GM19468 (cell line): ENCODE measurements at regions not wholly inside any gene's neighbourhood (a gene's known extent, or its start where the extent isn't known, plus 50 kb on each side); places are given as distances from the start of the nearest gene placed in this dataset.

Experiments
- ATAC-seq: cut with Tn5 transposase; IDR thresholded peaks from one replicate; pipeline ENCODE4 v1.9.1; 2021; ENCODE audit warnings: mild to moderate bottlenecking, moderate library complexity, moderate number of reproducible peaks; ENCODE audit not compliant: unreplicated experiment; ENCODE audit errors: extremely low read depth

DNA sequence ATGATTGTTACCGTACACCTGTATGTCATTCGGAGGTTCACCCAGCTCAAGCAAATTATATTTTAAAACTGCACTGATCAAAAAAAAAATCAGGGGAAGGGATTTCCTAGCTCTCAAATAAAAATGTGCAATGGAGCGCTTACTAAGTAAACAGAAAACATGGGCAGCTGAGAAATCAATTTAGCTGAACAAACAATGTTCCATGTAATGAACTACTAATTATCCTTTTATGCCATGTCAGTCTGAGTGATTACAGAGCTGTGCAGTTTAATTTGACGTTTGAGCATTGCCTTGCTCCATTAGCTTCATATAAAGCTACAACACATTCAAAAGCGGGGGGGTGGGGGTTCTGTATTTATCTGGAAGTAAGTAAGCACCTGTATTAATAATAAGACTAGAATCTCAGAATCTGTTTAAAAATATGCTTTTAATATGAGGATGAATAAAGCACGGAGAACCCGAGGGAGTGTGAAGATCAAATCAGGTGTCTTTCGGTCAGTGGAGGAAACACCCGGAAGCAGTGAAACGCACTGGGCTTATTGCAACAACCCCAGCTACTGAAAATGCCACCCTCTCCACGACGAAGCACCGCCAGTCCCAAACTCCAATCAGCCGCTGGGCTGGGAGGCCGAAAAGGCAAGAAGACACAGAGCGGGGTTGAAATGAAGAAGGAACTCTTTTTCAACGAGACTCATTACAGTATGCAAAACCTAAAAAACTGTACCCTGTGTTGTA lies 196.5 kb upstream of the ATP11B start:
- no peak for ATAC-seq

DNA sequence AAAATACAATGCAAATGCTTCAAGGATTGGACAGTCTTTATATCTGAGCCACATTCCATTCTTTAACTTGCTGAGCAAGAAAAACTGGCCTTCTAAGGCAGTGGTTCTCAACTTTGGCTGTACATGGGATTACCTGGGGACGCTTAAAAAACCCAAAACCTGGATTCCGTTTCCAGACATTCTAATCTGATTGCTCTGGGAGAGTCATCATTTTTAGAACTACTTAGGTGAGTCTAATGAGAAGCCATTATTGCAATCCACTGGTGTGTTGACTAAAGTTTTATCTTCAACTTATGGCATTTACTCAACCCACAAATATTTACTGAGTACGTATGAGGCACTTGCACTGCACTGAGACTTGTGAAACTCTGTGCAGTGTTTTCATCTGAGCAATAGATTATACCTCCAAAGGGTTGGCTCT lies 195.7 kb upstream of the ATP11B start:
- no peak for ATAC-seq

DNA sequence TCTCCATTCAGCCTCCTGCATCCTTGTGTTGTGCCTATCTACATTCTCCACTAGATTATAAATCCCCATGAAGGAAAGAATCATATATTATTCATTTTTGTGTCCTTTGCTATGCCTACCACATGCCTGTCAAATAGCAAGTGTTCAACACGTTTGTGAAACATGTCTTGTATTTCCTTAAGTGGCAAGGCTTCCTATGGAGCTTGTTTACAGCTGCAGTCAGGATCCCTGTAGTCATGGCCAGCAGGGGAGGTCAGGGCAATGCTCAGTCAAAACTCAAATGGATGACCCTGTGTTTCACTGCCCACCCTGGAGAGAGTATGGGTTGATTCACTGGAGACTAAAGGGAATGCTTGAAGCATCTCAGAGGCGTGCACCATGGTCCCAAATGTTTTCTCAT lies 191.7 kb upstream of the ATP11B start:
- ATAC-seq, result no peak

DNA sequence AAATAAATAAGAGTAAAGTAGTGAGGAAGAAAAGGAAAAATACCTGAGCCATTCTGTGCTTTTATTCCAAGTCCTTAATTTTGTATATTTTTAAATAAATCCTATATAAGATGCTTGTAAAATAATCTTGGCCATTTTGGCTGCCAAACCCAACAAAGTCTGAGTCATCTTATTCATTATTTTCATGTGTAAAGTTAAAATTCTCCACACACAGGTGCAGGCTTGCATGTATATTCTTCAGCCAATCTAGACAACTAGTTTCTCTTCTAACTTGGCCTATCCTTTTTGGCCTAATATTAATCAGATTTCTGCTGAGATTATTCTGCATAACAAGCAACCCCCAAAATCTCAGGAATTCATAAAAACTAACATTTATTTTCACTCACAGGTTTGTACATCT lies 189.8 kb upstream of the ATP11B start:
- ATAC-seq, result no peak

DNA sequence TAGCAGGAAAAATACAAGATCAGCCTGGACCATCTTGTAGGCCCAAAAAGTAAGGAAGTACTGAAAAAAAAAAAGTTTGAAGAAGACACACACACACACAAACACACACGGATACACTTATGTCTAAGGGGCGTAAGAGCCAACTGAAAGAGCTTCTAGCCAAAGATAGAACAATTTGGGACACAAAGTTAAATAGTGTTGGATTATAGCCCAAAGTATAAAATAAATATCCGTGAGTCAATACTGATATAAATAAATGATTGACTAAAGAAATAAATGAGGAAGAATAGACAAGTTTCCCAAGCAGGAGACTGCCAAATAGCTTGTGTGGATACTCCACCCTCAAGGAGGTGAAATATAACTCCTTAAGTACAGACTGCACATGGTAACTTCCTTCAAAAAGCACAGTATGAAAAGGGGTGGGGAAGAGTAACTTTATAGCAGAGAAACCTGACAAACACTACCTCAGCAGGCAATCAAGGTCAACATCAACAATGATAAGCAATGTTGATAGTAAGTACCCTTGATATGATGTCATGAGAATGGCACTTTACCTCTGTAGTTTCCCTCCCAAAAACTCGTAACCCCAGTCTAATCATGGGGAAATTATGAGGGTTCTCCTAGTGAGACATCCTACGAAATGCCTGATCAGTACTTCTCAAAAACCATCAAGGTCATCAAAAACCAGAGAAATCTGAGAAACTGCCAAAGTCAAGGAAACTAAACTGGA lies 187.3 kb upstream of the ATP11B start:
- no peak for ATAC-seq

DNA sequence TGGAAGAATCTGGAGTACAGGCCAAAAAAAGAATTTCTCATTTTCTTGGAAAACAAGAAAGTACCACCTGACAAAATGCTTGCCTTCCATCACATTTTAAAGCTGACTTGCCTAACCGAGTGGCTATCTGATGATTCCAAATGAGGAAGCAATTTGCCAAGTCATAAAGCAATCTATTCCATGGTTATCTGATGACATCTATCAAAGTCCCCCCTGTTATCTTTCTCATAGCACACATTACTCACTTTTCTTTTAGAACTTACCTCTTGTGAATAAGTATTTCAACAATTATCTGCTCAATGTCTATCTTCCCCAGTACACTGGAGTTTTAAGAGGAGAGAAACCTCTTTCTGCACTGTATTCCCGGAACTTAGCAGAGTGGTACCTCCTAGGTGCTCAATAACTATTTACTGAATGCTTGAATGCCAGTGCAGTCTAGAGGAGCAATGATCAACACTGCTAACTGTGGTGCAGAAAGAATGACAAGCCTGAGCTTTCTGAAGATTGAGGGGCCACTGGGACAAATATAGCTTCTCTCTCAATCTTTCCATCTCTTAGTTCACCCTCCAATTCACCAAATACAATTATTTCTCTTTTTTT lies 186.3 kb upstream of the ATP11B start:
- ATAC-seq, result no peak

DNA sequence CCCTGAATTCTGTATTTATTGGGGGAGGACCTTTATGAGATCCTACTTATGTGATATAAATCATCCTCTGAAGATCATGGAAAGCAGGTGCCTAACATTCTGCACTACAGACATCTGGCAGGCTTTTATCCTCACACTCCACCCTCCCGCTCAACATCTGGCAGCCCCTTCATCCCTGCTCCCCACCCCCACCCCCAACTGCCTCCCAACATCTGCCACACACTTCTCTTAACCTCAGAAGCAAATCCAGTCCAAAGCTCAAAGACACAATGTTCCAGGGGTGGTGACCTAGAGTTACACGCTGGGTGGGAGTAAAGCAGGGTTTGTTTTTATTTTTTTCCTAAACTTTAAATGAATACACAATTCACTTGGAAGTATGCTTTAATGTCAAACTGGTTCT lies 184.5 kb upstream of the ATP11B start:
- ATAC-seq, result no peak

DNA sequence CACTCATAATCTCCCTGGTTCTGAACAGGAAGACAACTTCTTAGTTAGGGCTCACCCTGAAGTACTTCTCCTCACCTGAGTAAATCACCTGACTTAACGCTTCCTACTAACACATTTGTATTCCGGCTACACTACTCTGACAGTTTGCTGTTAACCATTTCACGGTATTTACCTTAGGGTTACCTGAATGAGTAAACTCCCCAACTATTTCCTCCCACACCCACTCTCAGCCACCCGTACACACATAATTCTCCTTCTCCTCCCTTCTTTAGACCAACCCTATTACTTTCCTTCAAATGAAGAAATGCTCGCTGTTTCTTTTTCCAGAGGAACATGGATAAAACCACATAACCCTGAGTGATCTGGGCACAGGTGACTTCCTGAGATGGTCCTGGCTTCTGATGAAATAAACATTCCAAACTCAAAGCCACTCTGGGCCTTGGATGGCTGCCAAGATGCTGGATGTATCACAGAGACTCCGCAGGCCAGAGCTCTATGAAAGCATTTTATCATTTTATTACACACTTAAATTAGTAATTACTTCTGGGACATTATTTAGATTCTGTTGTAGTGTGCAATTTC lies 183.6 kb upstream of the ATP11B start:
- no peak for ATAC-seq

DNA sequence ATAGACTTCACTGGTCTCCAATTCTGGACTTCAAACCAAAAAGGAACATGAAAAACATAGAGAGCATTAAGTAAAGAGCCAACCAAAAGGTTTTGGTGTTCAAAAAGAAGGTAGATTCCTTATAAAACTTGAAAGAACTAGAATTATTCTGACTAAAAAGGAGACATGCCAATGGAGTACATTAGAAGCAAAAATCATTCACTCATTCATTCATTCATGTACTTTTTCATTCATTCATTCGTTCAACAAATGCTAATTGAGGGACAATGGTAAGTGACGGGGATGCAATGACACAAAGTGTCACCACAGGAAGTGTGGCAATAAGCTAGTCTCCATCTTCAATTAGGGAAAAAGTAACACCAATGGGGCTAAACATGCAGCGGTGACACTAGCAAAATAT lies 181.0 kb upstream of the ATP11B start:
- ATAC-seq, result no peak

DNA sequence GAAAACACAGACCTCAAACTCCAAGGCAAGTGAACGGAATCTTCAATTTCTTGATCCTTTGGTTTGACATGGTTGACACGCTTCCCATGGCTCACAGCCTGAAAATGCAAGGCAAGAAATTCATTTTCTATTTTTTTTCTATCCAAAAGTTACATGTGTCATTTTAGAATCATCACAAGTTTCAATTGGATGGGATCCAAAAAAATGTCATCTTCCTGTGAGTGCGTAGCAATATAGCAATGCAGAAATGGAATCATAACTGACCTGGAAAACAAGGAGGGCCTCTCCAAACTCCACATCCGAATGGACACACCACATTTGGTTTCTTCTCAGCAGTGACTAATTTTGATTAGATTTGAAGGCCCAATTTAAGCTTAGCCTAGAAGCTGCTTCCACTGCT lies 175.8 kb upstream of the ATP11B start:
- no peak for ATAC-seq

DNA sequence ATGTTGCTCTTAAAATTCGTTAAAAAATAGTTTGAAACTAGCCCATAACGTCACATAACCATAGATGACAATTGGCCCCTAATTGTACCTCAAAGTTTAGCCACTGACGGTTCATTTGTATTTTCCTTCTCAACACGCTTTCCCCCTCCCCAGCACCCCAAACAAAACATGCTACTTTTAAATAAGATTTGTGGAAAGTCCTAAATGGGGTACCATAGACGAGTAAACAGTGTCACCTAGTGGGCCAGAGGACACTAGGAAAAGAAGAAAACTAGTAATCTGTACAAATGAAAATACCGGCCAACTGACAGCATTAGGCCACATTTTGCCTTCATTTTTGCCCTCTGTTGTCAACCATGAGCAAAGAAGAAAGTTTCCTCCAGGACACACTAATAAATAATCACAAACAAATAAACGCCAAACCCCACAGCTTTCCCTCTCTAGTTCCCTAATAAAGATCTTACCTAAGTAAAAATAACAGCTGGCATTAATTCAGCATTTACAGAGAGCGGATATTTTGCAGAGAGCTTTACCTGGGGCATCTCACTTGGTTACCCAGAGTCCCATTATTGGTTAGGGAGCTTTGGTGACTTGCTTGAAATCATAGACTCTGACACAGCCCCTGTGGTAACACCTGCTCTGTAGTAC lies 175.1 kb upstream of the ATP11B start:
- no peak for ATAC-seq

DNA sequence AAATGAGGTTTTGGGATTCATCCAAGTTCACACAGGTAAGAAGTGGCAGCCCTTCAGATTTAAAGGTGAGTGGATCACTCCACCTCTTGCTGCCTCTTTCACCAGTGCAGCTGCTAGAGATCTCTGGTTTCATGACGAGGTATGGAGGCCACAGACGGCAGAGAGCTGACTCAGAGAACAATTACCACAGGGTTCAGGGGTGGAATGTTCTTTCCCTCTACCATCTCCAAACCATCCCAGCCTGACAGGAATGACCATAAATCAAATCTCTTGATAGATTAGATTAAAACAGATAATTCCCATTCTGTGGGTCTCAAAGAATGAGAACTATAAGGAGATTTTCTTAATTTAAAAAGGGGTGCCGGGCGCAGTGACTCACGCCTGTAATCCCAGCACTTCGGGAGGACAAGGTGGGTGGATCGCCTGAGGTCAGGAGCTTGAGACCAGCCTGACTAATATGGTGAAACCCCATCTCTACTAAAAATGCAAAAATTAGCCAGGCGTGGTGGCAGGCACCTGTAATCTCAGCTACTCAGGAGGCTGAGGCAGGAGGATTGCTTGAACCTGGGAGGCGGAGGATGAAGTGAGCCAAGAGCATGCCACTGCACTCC lies 174.2 kb upstream of the ATP11B start:
- ATAC-seq, result no peak

DNA sequence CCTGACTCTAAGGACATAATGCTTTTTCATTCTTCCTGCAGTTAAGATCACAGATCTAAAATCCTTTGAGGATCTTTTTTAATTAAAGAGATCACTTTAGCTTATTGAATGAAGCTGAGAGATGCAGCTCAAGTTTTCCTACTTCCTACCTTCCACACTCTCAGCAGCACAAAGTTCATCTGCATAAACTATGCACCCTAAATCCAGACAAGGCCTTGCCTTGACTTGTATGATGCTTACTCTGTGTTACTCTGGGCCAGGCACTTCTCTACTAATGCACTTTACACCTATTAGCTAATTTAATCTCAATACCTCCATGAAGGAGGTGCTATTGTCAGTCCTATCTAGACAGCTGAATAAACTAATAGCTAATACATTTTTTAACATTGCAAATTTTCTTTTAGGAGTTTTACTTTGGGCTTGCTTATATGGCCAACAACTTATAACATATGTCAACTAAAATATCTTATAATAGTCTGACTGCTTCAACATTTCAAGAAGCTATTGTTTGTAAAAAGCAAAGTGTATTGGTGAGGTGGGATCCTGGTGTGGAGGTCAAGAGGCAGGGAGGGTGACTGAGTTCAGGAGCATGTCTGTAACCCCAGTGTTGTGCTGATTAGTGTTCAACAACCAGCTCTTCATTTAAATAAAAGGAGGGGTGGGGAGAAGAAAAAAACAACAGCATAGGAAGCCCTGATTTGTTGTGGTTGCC lies 172.4 kb upstream of the ATP11B start:
- no peak for ATAC-seq

DNA sequence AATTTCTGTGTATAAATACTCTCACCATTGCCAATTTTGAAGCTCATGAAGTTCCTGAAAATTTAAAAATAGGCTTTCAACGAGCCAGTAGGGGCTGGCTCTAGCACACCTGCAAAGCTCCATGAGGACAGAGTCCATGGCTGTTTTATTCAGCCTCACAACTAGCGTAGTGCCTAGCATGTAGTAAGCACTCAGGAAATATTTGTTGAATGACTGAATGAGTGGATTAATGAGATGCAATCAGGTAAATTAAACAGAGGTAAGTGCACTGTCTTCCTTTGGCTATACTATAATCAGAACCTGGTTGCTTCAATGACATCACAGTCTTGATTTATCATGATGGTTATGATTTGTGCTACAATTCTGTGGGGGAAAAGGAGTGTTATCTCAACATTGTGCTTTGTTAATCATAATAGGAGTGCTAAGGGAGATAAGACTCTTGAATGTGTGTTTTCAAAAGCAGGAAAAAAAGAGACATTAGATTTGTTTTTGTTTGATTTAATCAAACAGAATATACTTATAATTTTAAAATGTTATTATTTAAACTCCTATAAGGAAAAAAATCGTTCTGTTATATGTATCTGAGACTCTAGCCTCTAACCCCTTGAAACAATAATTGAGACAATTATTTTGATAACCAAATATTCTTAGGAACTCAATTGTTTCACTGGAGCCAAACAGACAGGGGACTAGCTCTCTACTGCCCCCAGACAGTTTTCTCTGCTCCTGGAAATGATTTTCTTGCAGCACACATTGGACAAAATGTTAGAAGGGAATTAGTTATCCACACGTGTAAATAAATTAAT lies 171.7 kb upstream of the ATP11B start:
- no peak for ATAC-seq

DNA sequence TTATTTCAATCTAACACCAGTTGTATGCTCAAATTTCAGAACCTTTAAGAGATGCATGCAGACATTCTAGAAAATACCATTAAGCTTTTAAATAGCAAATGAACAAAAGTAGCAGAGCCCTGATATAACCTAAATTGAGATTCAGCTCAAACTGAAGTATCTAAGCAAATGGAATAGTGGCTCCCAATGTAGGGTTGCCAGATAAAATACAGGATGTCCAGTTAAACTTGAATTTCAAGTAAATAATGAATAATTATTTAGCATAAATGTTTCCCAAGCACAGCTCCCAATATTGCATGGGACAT lies 171.1 kb upstream of the ATP11B start:
- ATAC-seq, result no peak

DNA sequence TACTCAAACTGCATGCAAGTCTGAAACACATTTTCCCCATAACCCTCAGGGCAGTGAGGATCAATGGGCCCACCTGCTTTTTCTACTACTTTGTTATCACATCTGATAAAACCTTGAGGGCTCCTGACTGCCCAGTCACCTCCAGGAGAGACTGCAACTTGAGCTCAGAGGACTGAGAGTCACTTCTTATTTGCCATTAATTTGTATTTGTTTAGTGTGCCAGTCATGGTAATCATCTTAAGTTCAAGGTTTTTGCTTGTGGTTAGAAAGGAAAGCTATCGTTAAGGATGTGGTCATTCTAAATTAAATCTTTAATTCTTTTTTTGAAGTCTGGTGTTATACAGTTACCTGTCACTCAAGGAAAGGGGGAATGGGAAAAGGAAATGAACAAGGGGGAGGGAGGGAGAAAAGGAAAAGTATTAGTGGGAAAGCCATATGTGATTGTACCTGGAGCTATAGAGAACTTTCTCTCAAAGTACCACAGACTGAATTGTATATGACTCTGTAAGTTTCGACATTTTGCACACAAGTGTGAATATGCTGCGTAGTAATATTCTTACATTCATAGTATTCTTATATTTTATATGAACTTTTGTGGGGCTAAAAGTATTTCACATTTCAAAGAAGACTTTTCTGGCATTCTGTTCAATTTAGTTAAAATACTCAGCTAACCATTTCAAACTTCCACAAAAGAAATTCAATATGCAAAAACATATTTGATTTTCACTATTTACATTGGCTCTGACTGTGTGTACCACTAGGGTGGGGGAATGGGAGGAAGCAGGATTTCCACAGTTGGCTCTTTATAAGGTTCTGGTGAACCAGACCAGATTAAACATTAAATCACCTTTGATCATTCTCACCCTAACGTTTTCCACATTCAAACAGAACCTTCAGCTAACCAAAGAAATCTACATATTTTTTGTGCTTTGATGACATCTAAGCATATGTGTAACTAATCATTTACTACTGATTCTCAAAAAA lies 166.5 kb upstream of the ATP11B start:
- ATAC-seq, result no peak

DNA sequence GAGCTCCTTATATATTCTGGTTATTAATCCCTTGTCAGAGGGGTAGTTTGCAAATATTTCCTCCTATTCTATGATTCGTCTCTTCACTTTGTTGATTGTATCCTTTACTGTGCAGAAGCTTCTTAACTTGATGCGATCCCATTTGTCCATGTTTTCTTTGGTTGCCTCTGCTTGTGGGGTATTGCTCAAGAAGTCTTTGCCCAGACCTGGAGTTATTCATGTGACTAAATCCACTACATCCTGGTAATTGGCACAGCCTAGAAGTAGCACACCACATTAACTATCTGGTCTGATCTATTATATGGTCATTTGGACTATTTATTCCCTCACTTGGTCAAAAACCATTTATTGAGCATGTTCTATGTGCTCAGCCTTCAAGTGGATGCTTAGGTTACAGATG lies 164.8 kb upstream of the ATP11B start:
- ATAC-seq, result no peak

DNA sequence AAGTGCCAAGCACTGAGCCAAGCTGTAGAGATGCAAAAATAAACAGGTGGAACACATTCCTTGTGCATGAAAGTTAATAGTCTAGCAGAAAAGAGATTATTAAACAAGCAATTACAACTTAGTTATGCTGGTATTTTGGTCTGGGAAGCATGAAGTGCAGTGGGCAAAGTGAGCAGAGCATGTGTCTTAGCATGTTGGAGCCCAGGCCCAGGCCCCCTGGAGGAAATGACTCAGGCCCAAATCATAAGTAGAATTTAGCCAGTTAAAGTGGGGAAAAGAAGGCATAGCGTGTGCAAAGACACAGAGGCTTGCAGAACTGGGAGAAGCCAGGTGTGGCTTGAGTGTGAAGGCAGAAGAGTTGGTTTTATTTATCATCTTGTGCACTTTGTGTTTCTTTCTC lies 163.8 kb upstream of the ATP11B start:
- no peak for ATAC-seq
